ENCODE measurements at regions not wholly inside any gene's neighbourhood (a gene's known extent, or its start where the extent isn't known, plus 50 kb on each side); places are given as distances from the start of the nearest gene placed in this dataset.
"Not testable (repeated sequence)": the region's sequence is repeated elsewhere in the genome, so short reads cannot be mapped to it uniquely, and the experiment has no call there.

DNA sequence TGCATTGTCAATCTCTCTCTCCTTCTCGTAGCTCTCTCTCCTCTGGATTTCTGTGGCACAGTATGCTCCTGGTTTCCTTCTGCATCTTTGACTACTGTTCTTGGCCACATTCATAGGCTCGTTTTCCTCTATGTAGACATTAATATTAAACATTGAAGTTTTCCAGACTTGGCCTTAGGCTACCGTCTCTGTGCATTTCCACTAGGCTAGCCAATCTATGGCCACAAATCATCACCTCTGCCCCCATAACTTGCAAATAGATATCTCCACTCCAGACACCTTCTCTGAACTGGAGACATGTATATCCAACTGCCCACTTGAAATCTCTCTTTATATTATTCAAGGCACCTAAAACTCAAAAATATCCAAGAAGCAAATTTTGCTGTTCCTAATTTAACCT, 768.5 kb downstream of the TSN start:
- no peak for DNase-seq

DNA sequence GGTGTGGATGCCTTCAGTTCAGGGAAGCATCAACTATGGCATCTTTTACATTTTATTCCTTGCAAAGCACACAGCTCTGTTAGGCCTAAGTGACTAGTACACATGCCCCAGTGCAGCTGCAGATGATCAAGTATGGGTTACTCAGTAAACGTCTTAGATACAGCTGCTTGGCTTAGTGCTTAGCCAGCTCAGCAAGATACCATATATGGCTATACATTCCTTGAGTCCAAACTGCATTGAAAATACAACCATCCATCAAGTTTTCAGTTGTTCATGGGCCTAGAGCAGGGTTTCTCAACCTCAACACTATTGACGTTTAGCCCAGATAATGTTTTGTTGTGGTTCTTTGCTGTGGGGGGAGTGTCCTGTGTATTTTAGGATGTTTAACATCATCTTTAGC, 769.9 kb downstream of the TSN start:
- no peak for DNase-seq

DNA sequence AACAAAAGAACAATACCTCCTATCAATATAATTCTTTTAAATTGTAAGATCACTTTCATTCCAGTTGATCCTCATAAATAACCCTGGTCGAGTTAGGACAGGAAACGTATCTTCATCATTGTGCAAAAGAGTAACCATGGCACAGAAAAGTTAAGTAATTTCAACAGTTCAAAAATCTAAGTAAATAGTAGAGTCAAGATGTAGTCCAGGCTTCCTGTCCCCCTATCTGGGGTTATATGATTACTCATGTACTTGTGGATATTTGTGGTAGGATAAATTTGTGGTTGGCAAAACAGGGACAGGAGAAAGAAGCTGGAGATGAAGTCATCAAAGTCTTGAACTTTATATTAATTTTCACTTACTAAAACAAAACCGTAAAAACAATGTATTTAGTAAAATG, 772.6 kb downstream of the TSN start:
- no peak for DNase-seq

DNA sequence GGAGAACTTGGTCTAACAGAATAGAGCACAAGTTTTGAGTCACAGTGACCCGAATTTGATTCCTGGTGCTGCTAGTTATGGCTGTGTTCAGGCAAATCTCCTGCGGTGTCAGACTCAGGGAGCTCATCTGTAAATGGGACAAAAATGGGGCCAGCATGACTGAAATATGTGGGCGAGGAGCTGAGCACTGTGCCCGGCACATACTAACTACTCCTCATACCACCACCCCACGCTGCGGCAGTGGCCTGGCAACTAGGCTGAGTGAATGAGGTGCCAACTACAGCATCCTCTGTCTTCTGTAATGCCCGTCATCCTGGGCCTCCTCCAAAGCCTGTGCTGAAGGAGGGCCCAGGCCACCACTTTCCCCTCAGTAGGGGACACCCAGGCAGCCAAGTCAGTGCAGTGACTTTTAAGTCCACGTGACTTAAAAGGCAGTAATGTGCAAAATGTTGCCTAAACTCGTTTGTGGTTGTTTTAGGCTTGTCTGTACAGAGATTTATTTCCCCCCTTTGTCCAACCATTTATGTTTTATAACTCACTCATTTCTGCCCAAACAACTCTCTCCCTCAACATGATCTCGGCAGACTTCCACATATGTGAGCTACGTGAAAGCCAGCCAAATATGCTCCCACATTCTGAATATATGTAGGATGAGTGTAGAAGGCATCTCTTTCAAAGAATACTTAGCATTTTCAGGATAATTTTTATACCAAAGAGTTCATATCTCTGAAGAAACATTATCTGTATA, 773.7 kb downstream of the TSN start:
- DNase-seq = no peak

DNA sequence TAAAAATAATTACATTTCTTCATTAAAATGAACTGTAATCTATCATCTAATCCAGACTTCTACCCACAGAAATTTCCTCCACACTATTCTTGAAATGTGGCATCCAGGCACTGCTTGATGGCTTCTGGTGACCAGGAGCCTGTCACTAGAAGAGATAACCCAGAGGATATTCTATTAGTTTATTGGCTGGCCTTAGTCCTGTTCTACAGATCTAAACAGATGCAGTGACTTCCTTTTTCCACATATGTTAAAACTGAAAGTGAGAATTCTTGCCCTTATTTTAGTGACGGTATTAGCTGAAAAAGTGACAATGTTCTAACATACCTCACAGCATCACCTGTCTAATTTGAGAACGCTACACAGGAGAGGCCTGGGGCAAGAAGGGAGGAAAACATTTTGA, 775.4 kb downstream of the TSN start:
- no peak for DNase-seq

DNA sequence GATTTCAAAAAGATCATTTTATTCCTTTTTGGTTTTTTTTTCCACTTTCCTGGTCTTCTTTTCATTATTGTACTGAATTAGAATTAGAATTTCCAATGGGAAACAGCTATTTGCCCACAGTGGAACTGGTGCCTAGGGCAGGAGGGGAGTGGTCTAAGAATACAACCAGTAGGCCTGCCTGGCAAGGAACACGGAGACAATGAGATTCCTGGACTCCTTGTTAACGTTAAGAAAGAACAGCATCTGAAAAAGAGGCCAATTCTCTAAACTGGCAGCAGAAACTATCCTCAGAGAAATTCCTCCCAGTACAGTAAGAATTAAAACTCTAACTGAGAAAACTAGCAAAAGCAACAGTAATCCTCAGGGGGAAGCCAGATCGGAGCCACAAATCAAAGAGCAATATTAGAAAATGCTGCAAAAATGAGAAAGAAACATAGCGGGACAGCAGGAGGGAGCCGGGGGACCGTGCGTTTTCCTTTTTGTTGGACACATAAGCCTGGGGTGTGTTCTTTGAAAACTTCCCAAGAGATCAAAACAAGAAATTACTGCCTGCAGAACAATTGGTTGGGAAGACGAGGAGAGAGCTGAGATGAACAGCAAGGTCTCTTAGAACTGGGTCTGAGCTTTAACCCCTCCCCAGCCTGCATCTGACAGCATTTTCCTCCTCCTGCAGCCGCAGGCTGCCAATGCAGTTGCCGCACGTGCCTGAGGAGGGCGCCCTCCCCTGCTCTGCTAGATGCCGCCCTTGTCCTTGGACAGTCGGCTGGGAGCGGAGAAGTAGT, 776.0 kb downstream of the TSN start:
- DNase-seq = no peak

DNA sequence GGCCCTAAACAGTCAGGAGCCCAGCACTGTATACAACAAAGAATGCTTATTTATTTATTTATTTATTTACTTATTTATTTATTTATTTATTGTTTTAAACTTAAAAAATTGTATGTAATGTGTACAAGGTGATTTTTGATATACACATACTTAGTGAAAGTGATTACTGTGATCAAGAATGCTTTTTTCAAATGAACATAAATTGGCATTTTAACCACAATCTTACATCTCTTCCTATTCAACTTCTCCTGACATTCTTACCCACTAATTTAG, 776.6 kb downstream of the TSN start:
- DNase-seq = no peak

DNA sequence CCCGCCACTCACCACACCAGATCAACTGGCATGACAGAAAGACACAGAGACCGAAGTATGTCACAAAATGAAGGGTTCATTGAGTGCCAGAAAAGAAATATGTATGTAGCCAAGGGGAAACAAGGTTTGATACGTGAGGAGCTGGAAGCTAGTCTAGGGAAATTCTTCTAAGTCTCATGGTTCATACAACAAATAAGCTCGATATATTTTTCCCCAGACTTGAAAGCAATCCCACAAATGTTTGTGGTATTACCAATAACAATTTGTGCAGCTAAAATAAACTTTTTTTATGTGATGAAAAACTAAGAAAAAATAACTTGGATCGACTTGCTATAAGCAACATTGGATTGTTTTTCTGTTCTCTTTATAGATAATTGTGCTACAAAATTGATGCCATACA, 777.0 kb downstream of the TSN start:
- no peak for DNase-seq

DNA sequence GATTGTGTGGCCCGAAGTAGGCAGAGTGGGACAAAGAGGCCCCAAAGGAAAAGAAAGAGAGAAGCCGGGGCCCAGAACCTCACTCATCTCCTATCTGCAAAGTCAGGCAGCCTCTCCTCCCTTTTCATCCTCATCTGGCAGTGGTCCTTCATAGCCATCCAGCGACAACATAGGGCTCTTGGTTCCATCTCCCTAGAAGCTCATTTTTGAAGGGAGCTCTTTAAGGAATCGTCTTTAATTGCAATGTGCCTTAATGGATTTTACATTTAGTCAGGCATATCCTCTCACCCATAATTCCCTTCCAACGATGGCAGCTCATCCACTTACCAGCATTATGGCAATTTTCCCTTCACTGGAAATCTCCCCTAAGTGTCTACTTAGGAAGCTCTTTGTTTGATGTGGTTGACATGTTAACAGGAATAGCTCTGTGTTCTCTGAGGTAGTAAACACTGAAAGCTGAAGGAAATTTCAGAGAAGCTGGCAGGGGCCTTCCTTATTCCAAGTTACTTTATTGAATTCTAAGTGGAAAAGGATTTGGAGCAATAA, 780.6 kb downstream of the TSN start:
- no peak for DNase-seq

DNA sequence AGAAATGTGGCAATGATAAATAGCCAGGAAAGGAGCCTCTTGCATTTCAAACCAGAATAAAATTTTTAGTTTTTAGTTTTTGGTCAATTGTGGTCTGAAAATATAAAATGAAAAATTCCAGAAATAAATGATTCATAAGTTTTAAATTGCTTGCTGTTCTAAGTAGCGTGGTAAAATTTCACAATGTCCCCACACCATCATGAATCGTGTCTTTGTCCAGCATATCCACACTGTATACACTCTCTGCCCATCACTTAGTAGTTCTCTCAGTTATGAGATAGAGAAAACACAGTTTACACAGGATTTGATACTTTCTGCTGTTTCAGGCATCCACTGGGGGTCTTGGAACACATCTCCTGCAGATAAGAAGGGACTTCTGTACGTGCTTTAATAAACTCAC, 783.9 kb downstream of the TSN start:
- no peak for DNase-seq

DNA sequence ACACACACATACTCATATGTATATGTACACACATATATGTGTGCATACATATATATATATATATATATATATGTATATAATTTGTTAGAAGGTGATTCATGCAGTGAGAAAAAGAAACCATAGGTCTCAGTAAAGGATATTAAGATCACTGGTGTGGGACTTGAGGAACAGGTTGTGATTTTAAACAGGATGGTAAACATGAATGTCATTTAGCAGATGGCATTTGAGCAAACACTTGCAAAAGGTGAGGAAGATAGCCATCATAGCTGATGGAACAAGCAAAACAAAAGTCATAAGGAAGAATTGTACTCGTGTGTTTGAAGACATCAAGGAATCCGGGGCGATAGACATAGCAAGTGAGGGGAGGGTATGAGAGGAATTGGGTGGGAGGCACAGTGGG, 784.5 kb downstream of the TSN start:
- no peak for DNase-seq

DNA sequence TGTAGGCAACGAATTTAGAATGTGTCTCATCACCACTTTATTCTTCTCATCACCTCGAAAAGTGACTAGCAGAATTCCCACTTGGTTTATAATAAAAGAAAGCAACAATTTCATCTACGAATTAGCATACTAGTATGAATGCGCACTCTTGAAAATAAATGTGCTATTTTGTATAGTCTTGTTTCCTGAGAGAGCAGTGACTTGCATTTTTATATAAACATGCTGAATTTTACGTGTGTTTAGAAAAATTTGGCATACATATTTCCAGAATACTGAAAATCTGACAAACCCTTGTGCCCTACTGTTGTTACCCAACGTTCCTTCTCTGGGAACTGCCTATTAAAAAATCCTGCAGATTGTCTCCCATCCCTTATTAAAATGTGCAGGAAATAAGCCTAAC, 786.8 kb downstream of the TSN start:
- no peak for DNase-seq

DNA sequence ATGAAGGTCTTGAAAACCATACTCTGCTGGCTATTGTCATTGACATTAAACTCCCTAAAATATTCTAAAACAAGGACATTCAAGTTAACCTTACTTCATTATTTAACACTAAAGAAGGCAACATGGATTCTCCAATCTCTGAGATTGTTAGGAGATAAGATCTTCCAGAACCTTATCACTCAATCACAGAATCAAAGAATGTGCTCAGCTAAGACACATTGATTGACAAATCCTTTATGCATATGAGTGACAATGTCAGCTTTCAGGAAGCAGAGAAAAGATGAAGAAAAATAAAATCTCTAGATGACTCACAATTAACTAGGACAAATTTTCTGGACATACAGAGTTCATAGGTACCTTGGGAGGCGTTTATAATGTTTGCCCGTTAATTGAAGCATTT, 787.2 kb downstream of the TSN start:
- no peak for DNase-seq

DNA sequence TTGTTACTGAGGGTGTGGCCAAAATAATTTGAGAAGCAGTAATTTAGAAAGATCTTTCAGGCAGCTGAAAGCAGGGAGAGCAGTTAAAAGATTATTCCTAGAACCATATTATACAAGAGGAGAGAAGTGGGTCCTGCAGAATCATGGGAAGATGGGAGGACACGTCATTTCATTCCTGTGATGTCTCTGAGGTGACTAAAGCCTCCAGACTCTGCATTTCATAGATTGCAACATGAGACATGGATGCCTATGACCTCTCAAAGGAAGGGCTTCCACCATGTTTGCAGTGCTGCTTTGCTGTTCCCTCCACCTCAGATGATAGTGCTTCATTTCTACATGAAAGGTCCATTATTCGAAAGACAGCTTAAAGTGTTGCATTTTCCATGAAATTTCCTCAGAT, 788.4 kb downstream of the TSN start:
- no peak for DNase-seq

DNA sequence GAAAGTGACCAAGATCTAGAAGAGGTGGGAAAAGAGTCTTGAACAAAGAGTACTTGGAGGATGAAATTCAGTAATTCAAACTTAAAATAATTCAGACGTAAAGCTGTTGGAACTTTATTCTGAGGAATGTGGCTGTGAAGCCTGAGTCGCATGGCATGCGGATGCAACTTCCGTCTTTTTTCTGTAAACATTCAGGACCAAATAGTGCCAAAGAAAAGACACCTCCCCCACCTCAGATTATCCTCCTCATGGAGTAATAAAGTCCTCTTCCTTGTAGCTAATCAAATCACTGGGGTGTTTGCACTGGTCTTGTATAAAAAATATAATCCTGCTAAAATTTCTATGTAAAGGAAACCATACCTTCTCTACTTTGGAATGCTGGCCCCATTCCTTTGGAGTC, 790.4 kb downstream of the TSN start:
- DNase-seq = no peak

DNA sequence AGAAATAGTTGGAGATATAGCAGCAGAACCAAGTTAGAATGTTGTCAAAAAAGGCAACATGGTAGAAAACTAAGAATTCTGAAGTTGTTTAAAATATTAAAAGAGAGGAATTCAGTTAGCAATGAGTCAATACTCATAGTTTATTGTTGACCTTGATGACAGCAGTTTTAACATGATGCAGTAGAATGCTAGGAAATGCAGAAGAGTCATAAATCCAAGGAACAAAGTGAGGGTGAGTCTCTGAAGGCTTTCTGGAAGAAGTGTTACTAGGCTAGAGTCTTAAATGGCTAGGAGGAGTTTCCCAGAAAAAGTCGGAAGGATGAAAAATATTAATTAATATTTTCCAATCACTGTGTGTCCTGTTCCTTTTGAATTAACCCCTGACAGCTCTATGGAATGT, 807.3 kb downstream of the TSN start:
- DNase-seq = no peak

DNA sequence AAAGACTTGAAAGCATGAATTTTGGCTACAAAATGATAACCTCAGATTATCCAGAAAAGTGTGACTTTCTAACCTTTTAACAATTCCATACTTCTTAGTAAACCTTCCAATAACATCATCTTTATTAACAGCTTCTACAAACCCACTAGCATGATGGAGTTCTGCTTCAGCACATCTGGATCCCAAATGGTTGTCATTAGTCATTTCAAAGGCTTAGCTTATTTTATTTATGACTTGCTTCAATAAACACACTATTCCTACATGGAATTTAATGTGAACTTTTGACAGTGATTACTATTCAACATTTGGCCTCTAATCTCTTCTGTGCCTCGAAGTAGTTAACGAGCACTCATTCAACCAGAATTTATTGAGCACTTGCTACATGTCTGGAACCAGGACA, 808.3 kb downstream of the TSN start:
- DNase-seq = no peak

DNA sequence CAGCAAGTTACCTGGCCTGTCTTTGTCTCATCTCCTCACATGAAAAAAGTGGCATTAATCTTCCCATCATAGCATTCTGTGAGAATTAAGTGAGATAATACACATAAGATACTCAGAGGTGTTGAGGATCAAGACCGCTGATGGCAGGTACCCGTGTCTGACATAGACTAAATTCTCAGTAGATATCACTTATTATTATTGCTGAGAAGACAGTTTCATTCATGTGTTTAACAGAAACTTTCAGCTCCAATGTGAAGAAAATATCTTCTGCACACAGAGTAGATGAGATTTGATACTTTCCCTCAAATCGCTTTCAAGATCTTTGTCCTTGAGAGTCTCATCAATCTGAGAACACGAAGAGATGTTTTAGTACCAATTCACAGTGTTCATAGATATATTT, 809.4 kb downstream of the TSN start:
- DNase-seq = no peak

DNA sequence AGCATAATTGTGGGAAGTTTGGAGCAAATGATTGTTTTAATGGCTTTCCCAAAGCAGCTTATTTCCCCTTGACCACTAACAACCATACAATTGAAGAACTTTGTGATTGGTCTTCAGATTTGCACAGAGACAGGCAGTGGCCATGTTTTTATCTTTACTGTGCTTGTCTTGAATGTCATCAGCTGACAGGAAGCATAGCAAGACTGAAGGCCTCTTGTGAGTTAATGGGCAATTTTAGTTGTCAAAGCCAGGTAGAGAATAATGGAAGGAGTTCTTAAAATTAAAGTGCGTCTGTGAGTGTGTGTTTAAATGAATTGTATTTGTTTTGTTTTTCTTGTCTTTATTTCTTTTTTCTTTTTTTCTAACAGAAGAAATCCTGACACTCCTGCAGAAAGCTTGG, 809.9 kb downstream of the TSN start:
- DNase-seq = no peak

DNA sequence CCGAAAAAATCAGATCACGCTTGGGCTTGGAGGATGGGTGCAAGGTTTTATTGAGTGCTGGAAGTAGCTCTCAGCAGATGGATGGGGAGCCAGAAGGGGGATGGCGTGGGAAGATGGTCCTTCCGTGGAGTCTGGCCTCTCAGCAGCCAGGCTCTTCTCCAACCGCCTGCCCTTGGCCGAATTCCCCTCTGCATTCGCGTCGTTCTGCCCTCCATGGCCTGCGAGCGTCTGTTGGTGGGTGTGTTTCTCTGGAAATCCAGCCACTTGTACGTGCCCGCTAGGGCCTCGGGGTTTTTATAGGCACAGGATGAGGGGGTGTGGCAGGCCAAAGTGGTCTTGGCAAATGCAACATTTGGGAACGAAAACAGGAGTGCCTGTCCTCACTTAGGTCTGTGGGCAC, 815.2 kb downstream of the TSN start:
- DNase-seq = no peak

DNA sequence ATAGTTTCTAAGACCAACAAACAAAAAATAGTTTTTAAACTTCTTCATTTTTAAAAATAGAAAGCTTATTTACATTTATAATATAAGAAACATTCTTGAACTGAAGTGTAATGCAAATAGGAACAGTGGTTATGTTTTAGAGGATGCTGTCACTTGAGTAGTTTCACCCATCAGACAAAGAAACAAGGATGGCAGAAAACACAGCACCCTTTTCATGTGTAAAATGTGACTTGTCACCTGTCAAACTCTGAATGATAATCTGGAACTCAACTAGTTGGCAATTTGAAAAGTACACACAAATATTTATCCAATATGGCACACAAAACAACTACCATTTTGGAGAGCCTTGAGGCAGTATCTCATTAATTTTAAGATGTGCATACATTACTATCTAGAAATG, 816.0 kb downstream of the TSN start:
- DNase-seq = not testable (repeated sequence)

DNA sequence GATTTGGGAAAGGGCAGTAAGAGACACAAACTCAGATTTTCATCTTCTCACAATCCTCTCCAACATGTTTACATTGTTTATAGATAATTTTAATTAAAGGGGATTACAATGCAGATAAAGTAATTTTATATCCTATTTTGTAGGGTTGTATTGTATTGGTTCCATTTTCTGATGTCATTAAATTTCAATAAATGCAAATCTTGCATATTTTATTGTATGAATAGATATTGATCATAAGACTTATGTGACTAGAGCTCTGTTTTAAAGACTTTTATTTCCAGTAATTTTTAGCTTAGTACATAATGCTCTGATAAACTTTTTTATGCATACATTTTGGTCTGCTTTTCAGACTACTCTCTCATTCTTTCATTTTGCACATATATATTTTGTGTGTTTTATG, 819.6 kb downstream of the TSN start:
- no peak for DNase-seq

DNA sequence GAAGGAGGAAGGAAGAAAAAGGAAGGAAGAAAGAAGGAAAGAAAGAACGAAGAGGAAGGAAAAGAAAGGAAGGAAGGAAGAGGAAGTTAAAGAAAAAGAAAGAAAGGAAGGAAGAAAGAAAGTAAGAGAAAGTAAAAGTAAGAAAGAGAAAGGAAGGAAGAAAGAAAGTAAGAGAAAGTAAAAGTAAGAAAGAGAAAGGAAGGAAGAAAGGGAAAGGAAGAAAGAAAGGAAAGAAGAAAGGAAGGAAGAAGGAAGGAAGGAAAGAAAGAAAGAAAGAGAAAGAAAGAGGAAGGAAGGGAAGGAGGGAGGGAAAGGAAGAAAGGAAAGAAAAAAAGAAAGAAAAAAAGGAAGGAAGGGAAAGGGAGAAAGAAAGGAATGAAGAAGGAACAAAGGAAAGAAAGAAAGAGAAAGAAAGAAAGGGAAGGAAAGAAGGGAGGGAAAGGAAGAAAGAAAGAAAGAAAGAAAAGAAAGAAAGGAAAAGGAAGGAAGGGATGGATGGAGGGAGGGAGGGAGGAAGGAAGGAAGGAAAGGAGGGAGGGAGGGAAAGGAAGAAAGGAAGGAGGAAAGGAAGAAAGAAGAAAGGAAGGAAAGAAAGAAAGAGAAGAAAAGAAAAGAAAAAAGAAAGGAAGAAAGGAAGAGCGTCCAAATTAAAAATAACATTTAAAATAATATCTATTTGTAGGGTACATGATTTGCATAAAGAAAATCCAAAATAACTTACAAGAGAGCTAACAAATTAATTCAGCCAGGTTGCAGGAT, 827.9 kb downstream of the TSN start:
- no peak for DNase-seq

DNA sequence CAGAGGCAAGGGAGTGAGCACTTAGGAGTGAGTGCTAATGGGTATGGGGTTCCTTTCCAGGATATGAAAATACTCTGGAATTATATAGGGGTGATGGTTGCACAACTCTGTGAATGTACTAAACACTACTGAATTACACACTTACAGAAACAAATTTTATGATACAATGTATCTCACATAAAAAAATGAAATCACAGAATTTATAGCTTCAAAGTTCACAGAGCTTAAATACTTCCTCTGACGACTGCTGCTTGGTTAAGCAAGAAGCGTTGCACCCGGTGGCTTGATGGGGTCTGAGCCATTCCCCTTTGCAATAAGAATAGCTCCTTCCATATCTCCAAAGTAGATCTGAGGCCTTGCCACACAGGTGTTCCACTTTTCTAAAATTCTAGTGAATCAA, 835.1 kb downstream of the TSN start:
- no peak for DNase-seq

Data from activated effector memory CD4-positive, alpha-beta T cell treated with Interleukin-2 at 50 U/mL for 16 hours (primary cell).